Endothelial cell of umbilical vein (primary cell): ENCODE measurements at regions not wholly inside any gene's neighbourhood (a gene's known extent, or its start where the extent isn't known, plus 50 kb on each side); places are given as distances from the start of the nearest gene placed in this dataset.

Source experiments
- BruUV-seq: library from RNA; stranded (reverse); fragments of 400-500 nt; replicated peaks from 2 replicates; lab custom pipeline; 2021; lab: Mats Ljungman, UMichigan
- CTCF ChIA-PET: fragments of 300-600, 350-600 bp; sonication (Branson Sonifier 250); formaldehyde crosslinking; loops from one replicate; lab custom pipeline; 2021; ENCODE audit warnings: antibody characterized with exemption, inconsistent platforms; lab: Charles Lee
- POLR2A ChIA-PET: fragments of 300-600, 350-600 bp; sonication (Branson Sonifier 250); formaldehyde crosslinking; loops from one replicate; lab custom pipeline; 2021; ENCODE audit warnings: antibody characterized with exemption, inconsistent platforms; lab: Charles Lee
- DNase-seq: peaks from one replicate; pipeline ENCODE4 v3.0.0-alpha.2; 2011; ENCODE audit warnings: low read depth, low spot score
- FAIRE-seq: peaks from 2 replicates; lab custom pipeline; 2011; peaks lifted over from hg19 to GRCh38; lab: Jason Lieb, UNC
- H2AFZ ChIP-seq: 2 replicates; pipeline ENCODE4 v1.6.0; 2012; ENCODE audit warnings: low read depth, low read length, control low read depth, inconsistent platforms
- H3K27ac ChIP-seq: 2 replicates; pipeline ENCODE4 v1.5.1; 2011; ENCODE audit warnings: low read depth, mild to moderate bottlenecking, control low read depth, low read length, moderate library complexity; ENCODE audit not compliant: insufficient read depth
- H3K27me3 ChIP-seq, 2 experiments: 2 replicates each; pipeline versions ENCODE4 v1.6.0 to v1.6.1; 2011; ENCODE audit warnings: low read length in 2 of 2, mixed read lengths in 1 of 2; ENCODE audit not compliant: control insufficient read depth in 2 of 2, insufficient read depth in 2 of 2
- H3K36me3 ChIP-seq, 2 experiments: 2 replicates in 1 of 2; 3 replicates in 1 of 2; pipeline ENCODE4 v1.5.1; 2011; ENCODE audit warnings: low read length in 2 of 2, mild to moderate bottlenecking in 1 of 2, moderate library complexity in 1 of 2; ENCODE audit not compliant: control insufficient read depth in 2 of 2, insufficient read depth in 2 of 2; ENCODE audit errors: extremely low read depth in 1 of 2
- H3K4me1 ChIP-seq: 3 replicates; pipeline ENCODE4 v1.5.1; 2011; ENCODE audit warnings: mild to moderate bottlenecking, low read length; ENCODE audit not compliant: control insufficient read depth, insufficient read depth; ENCODE audit errors: extremely low read depth
- H3K4me2 ChIP-seq: 2 replicates; pipeline ENCODE4 v1.6.1; 2011; ENCODE audit warnings: low read length, control low read depth, mixed read lengths; ENCODE audit not compliant: insufficient read depth
- H3K4me3 ChIP-seq, 3 experiments: fragments of 200-600 bp in 1 of 3; sonication (generic), shearing (Covaris generic) in 1 of 3; replicated peaks in 1 of 3; 2 replicates each; pipeline ENCODE4 v1.5.1; 2011 to 2016; ENCODE audit warnings: control low read depth in 3 of 3, low read length in 3 of 3, mild to moderate bottlenecking in 2 of 3, inconsistent platforms in 1 of 3, low read depth in 1 of 3, moderate library complexity in 1 of 3; ENCODE audit not compliant: insufficient read depth in 1 of 3
- H3K79me2 ChIP-seq: 2 replicates; pipeline ENCODE4 v1.6.0; 2012; ENCODE audit warnings: low read length, inconsistent platforms; ENCODE audit not compliant: control insufficient read depth, insufficient read depth
- H3K9ac ChIP-seq: replicated peaks from 2 replicates; pipeline ENCODE3; 2011; ENCODE audit warnings: low read length, control low read depth; ENCODE audit not compliant: insufficient read depth; ENCODE audit errors: extremely low read depth
- H3K9me1 ChIP-seq: replicated peaks from 3 replicates; pipeline ENCODE4 v1.6.0; 2011; ENCODE audit warnings: mild to moderate bottlenecking, low read length; ENCODE audit not compliant: control insufficient read depth, insufficient read depth; ENCODE audit errors: extremely low read depth
- H3K9me3 ChIP-seq: replicated peaks from 2 replicates; pipeline ENCODE4 v1.5.1; 2012; ENCODE audit warnings: low read length, inconsistent platforms; ENCODE audit not compliant: control insufficient read depth, insufficient read depth
- H4K20me1 ChIP-seq: replicated peaks from 2 replicates; pipeline ENCODE3; 2011; ENCODE audit warnings: mild to moderate bottlenecking, low read length; ENCODE audit not compliant: control insufficient read depth, insufficient read depth; ENCODE audit errors: extremely low read depth
- CTCF ChIP-seq, 2 donors: IDR thresholded peaks; 1 replicate in 1 of 2; 2 replicates in 1 of 2; pipeline ENCODE4 v1.5.1; 2011; ENCODE audit warnings: low read length in 2 of 2, mild to moderate bottlenecking in 2 of 2, moderate library complexity in 2 of 2, control low read depth in 1 of 2, inconsistent platforms in 1 of 2, low read depth in 1 of 2; ENCODE audit not compliant: insufficient read depth in 1 of 2; ENCODE audit errors: extremely low read depth in 1 of 2
- EZH2 ChIP-seq: IDR thresholded peaks from 2 replicates; pipeline ENCODE4 v1.6.1; 2012; ENCODE audit warnings: borderline replicate concordance, low read depth, mild to moderate bottlenecking, moderate library complexity, low read length, inconsistent platforms; ENCODE audit not compliant: severe bottlenecking
- FOS ChIP-seq: IDR thresholded peaks from 2 replicates; pipeline ENCODE4 v1.6.1; 2011; ENCODE audit warnings: mild to moderate bottlenecking, low read length, moderate library complexity, borderline replicate concordance; ENCODE audit not compliant: insufficient read depth
- GATA2 ChIP-seq: IDR thresholded peaks from 2 replicates; pipeline ENCODE4 v1.7.0; 2011; ENCODE audit warnings: low read depth, mild to moderate bottlenecking, moderate library complexity, mixed read lengths, low read length; ENCODE audit not compliant: insufficient read length, insufficient read depth
- JUN ChIP-seq: IDR thresholded peaks from 2 replicates; pipeline ENCODE4 v1.6.1; 2011; ENCODE audit warnings: borderline replicate concordance, low read depth; ENCODE audit not compliant: insufficient read length, insufficient read depth
- MAX ChIP-seq: IDR thresholded peaks from 2 replicates; pipeline ENCODE4 v1.6.1; 2011; ENCODE audit not compliant: insufficient read depth, insufficient read length
- MYC ChIP-seq: IDR thresholded peaks from one replicate; pipeline ENCODE4 v1.6.1; 2011; ENCODE audit warnings: mild to moderate bottlenecking, low read depth, low read length
- POLR2A ChIP-seq: IDR thresholded peaks from 2 replicates; pipeline ENCODE4 v1.6.1; 2012; ENCODE audit warnings: low read depth, mild to moderate bottlenecking, control low read depth, low read length
- POLR2AphosphoS5 ChIP-seq: IDR thresholded peaks from 2 replicates; pipeline ENCODE4 v1.6.1; 2012; ENCODE audit warnings: low read depth, mild to moderate bottlenecking, control low read depth, low read length, moderate library complexity; ENCODE audit not compliant: insufficient read depth
- dilution Hi-C: fragments of 300-500 bp; cut with MboI; formaldehyde crosslinking; loops from one replicate; pipeline ENCODE4 v1.15.0; 2019; ENCODE audit warnings: low sequenced_read_pairs; ENCODE audit not compliant: extremely low pct_ligation_motif_present
- intact Hi-C: fragments of 100-400 bp; cut with micrococcal nuclease; formaldehyde crosslinking; loops from one replicate; pipeline ENCODE4 v1.10.0; 2022

- intact Hi-C loops: no loop called here
- FAIRE-seq (no peak), DNase-seq (no peak)
- POLR2A ChIA-PET: no interaction called here
- Histone ChIP-seq H3K4me2 (no peak overlapping the region), H3K27me3 (no peaks in the 10 kb centered on the region), H3K9ac (no peak overlapping the region), H3K9me3 (peaks cover 3% of the 10 kb centered on the region), H3K36me3 (no peaks in the 10 kb centered on the region), H3K9me1 (no peaks in the 10 kb centered on the region), H2AFZ (no peak overlapping the region), H3K4me1 (no peaks in the 10 kb centered on the region), H3K4me3 (no peak overlapping the region), H3K27ac (no peak overlapping the region), H4K20me1 (no peaks in the 10 kb centered on the region), H3K79me2 (no peaks in the 10 kb centered on the region)
- TF ChIP-seq JUN: no peak
- TF ChIP-seq POLR2A: no peak
- TF ChIP-seq MAX: no peak
- no peak for TF ChIP-seq POLR2AphosphoS5
- TF ChIP-seq GATA2: no peak
- no peak for TF ChIP-seq FOS
- no peak for TF ChIP-seq EZH2
- TF ChIP-seq MYC: no peak
- TF ChIP-seq CTCF (IDR thresholded peaks at IDR 0.05; ENCODE audit: extremely low read depth in 1 of 2, insufficient read depth in 1 of 2, low read depth in 1 of 2, low read length in 2 of 2): no peak
- CTCF ChIA-PET: no interaction called here
- BruUV-seq: no TSS peak
- dilution Hi-C loops: no loop called here
Measured at GRCh38 chr20:18971574-18971973, 158.0 kb downstream of the SCP2D1 start.
